VCaP (cell line): ENCODE measurements at regions not wholly inside any gene's neighbourhood (a gene's known extent, or its start where the extent isn't known, plus 50 kb on each side); places are given as distances from the start of the nearest gene placed in this dataset.

ENCODE experiments used
- H3K27ac ChIP-seq: fragments of 450-650 bp; 2 replicates; pipeline ENCODE4 v1.5.1; 2017
- CTCF ChIP-seq: fragments of 450-650 bp; conservative IDR thresholded peaks from 2 replicates; pipeline ENCODE4 v1.5.1; 2017; ENCODE audit warnings: mild to moderate bottlenecking, moderate library complexity

- no peak for TF ChIP-seq CTCF
- H3K27ac ChIP-seq = no peak overlapping the region
These were observed 656.9 kb downstream of the DSC3 start for GRCh38 chr18:30385684-30386083.

GRCh38 chr18:30381826-30382225 is 660.7 kb downstream of the DSC3 start:
- H3K27ac ChIP-seq = no peak overlapping the region
- no peak for TF ChIP-seq CTCF

DNA sequence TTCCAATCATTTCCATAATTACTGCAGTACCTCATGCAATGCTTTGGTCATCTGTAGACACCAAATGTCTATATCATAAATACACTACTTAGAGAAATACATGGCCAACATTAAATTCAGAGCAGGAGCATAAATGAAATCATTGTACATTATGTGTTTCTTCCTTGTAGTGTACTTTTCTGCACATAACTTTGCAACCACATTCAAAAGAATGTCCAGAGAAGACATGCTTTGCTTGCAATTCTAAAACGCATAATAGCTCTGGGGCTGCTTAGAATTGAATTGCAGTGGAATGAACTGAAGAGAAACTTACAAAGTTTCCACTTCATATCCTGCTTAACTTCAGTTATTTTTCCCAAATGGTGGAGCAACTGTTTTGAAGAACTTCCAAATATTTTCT is 664.4 kb downstream of the DSC3 start:
- no peak overlapping the region for H3K27ac ChIP-seq
- no peak for TF ChIP-seq CTCF

GRCh38 chr18:30376515-30376914 is 666.0 kb downstream of the DSC3 start:
- no peak for TF ChIP-seq CTCF
- H3K27ac ChIP-seq = no peak overlapping the region

DNA sequence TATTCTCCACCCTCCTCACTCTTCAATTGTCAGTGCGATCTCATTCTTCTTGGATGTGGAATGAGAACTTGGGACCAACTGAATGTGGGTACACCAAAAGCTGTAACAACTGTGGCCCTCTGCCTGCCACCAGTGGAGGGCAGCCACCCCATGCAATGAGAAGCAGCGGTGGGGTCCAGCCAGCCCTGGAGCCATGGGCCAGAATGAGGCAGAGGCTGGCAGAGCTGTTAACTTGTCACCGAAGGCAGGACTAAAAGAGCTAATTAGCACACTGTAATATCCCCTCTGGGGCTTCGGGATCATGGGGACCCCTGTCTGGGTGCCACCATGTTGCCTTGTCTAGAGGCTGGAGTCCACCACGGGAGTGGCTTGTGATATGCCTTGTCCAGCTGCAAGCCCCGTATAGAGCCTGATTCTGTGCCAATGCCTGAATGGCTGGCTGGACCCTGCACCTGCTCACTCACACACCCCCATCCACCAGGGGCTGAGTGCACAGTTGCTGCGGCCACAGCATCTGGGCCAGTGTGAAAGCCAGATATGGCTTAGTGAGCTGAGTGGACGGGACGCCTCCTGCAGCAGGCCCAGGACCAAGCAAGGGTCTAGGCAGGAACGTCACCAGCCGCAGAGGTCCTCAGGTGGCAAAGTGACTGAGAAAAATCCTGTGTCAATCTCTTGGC is 680.5 kb downstream of the DSC3 start:
- no peak for TF ChIP-seq CTCF
- no peak overlapping the region for H3K27ac ChIP-seq

DNA sequence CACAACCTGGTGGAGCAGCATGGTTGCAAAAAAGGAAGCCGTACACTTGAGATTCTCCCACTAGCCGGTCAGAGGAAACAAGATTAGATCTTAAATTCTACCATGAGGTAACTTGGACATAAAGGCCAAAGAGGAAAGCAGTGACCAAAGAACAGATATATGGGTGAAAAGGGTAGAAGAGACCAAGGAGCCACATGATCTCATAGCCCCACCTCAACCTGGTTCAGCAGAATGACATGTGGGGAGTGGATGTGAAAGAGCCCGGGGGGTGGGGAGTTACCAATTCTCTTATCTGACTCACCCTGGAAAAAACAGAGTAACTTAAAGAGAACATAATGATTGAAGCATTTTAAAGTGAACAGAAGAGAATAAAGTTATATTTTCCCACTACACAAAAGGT is 683.0 kb downstream of the DSC3 start:
- TF ChIP-seq CTCF = no peak

DNA sequence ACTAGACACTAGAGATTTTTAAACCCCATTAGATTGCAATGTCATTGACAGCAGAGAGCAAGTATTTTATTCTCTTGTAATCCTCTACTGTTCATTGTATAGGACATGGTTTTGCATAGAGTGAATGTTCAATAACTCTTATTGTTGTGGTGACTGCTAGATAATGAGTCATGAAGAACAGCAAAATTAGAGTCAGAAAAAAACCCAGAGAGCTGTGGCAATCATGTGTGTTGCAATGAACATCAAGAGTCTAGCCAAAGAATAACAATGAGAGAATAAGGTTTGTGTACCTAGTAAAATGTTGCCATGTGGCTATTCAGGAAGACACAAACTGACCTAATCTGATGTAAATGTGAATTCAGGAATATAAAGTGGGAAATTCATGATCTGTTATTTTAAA is 684.0 kb downstream of the DSC3 start:
- TF ChIP-seq CTCF = no peak
- no peak overlapping the region for H3K27ac ChIP-seq

More for the DNA sequence above, 683.0 kb downstream of the DSC3 start:
- no peak overlapping the region for H3K27ac ChIP-seq
